ENCODE measurements at regions not wholly inside any gene's neighbourhood (a gene's known extent, or its start where the extent isn't known, plus 50 kb on each side); places are given as distances from the start of the nearest gene placed in this dataset.

DNA sequence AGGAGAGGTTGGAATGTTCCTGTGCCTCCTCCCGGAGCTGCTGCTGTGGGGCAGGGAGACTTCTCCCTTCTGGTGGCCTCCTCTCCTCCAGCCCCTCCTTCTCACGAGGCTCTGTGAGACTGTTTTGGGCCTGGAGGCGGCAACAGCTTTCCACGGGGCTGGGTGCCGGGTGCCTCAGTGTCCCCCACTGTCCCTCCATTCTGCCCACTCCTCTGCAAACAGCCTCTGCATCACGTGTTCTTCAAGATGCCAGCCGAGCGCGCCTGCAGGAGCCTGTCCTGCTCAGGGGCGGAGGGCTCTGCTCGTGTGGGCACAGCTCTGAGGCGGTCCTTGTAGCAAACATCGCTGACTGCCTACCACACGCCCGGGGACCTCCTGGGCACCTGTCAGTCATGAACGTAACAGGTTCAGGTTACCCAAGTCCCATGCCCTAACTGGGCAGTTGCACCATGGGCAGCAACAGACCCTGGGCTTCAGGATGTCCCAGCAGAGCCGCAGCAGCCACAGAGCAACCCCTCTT, 70.8 kb downstream of the RRM2 start:
- DNase-seq (ENCODE audit: low spot score): no peak
- POLR2A ChIA-PET (ENCODE audit: low non-redundant PET): no interaction called here
- CTCF ChIA-PET: interaction anchor here (0.7 kb wide), 1 partner anchor 92 kb away, joined by 3 read pairs; no protein-coding TSS in a partner anchor
- 0 out of 2 replicates have a peak overlapping the region, but pooled peaks have one; percentile 6 for H3K27ac ChIP-seq
- TF ChIP-seq, protein P1, sequence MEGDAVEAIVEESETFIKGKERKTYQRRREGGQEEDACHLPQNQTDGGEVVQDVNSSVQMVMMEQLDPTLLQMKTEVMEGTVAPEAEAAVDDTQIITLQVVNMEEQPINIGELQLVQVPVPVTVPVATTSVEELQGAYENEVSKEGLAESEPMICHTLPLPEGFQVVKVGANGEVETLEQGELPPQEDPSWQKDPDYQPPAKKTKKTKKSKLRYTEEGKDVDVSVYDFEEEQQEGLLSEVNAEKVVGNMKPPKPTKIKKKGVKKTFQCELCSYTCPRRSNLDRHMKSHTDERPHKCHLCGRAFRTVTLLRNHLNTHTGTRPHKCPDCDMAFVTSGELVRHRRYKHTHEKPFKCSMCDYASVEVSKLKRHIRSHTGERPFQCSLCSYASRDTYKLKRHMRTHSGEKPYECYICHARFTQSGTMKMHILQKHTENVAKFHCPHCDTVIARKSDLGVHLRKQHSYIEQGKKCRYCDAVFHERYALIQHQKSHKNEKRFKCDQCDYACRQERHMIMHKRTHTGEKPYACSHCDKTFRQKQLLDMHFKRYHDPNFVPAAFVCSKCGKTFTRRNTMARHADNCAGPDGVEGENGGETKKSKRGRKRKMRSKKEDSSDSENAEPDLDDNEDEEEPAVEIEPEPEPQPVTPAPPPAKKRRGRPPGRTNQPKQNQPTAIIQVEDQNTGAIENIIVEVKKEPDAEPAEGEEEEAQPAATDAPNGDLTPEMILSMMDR (conservative IDR thresholded peaks at IDR 0.05; ENCODE audit: low read depth): no peak

DNA sequence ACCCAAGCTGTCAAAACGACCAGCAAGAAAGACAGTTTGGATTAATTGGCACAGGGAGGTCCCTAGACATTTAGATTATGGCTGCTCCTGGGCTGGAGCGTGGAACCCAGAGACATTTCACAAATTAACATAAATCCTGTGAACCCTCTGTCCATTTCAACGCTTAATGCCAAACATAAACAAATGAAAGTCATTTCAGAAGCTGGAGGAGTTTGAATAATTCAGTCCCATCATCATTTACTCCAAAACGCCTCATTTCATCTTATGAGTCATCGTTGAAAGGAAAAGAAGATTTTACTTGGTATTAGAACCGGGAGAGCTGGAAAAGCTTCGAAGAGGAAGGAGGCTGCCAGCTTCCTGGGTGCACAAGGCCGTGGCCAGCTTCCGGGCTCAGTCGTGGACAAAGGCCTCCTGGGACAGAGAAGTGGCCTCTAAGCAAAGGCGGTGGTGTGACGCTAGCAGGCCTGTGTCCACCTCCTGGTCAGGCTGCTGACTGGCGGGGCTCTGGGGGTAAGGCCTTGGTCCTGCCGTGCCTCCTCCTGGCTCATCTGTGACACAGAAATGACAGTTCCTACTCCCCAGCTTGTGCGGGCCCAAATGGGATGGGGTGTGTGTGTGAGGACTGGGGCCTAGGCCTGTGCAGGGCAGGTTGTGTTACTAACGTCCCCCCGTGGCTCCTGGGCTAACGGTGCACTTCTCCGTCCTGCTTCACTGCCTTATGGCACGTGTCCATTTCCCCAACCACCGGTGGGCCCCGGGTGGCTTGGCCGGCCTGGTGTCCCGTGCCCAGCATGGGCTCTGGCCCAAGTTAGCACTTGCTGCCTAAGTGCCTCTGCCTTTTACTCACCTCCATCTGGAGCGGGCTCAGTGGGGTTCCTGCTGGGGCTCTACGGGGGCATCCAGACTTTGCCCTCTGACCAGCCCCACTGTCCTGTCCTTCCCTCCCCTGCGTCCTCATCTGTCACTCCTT, 71.6 kb downstream of the RRM2 start:
- ChIA-PET CTCF (interaction anchor here (0.7 kb wide), 1 partner anchor 93 kb away, joined by 3 read pairs; no protein-coding TSS in a partner anchor), POLR2A (ENCODE audit: low non-redundant PET) (no interaction called here)
- H3K27ac ChIP-seq: 0 out of 2 replicates have a peak overlapping the region, but pooled peaks have one; percentile 6
- no peak for DNase-seq (ENCODE audit: low spot score)
- TF ChIP-seq, protein P1 (conservative IDR thresholded peaks at IDR 0.05; ENCODE audit: low read depth): no peak

DNA sequence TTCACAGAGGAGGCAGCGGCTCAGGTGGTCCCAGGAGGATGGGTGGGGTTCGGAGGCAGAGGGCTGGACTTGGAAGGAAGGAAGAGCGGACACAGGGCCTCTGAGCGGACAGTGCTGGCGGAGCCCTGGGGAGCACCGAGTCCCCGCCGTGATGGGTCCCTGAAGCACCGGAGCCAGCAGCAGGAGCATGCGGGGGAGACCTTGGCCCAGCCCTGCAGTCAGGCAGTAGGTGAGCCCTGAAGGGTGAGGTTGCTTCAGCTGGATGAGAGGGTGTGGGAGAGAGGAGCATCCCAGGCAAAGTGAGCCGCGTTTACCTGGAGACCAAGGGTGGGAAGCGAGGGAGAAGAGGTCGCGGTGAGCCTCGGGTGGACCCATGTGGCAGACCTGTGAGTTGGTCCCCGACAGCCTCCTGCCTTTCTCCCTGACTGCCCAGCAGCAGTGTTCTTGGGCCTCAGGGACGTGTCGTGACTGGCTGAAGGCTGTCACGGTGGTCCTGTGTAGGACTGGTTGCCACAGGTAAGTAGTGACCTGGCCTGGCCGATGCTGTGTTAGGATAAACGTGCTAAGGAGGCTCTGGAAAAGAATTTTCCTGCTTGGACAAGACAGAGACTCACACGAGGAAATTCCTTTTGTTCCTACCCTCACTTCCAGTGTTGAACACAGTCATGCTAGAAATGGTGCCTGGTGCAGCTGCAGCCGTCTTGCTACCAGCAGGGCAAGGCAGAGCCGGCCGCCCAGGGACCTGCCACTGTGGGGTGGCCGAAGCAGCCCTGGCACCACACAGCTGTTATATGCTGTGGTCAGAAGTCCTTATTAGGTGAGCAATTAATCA, 73.0 kb downstream of the RRM2 start:
- CTCF ChIA-PET: interaction anchor here (0.6 kb wide), 1 partner anchor 108 kb away, joined by 3 read pairs; no protein-coding TSS in a partner anchor
- no peak for DNase-seq (ENCODE audit: low spot score)
- TF ChIP-seq, protein P1 (conservative IDR thresholded peaks at IDR 0.05; ENCODE audit: low read depth): no peak
- POLR2A ChIA-PET (ENCODE audit: low non-redundant PET): no interaction called here
- H3K27ac ChIP-seq: no peak overlapping the region

- H3K27ac ChIP-seq: no peak overlapping the region
- DNase-seq (ENCODE audit: low spot score): no peak
- ChIA-PET CTCF (interaction anchor here (0.6 kb wide), 1 partner anchor 107 kb away, joined by 3 read pairs; no protein-coding TSS in a partner anchor), POLR2A (ENCODE audit: low non-redundant PET) (no interaction called here)
- TF ChIP-seq, protein P1 (conservative IDR thresholded peaks at IDR 0.05; ENCODE audit: low read depth): no peak
Measured at GRCh38 chr2:10196110-10196892, 73.8 kb downstream of the RRM2 start.

GRCh38 chr2:10196948-10197696, 74.6 kb downstream of the RRM2 start:
- no peak overlapping the region for H3K27ac ChIP-seq
- CTCF ChIA-PET: no interaction called here
- no peak for DNase-seq (ENCODE audit: low spot score)
- TF ChIP-seq, protein P1 (conservative IDR thresholded peaks at IDR 0.05; ENCODE audit: low read depth): no peak
- POLR2A ChIA-PET (ENCODE audit: low non-redundant PET): no interaction called here
